SK-N-SH treated with all-trans-retinoic acid at 6 μM for 48 hours (cell line): ENCODE measurements at regions not wholly inside any gene's neighbourhood (a gene's known extent, or its start where the extent isn't known, plus 50 kb on each side); places are given as distances from the start of the nearest gene placed in this dataset.
"Not testable (repeated sequence)": the region's sequence is repeated elsewhere in the genome, so short reads cannot be mapped to it uniquely, and the experiment has no call there.

ENCODE experiments used
- ATAC-seq: fragments of 200-7000 bp; cut with Tn5 transposase; 3 replicates; pipeline ENCODE4 v1.9.1; 2020; ENCODE audit warnings: mild to moderate bottlenecking, moderate library complexity
- ARNTL ChIP-seq: fragments of 450-650 bp; formaldehyde crosslinking; IDR thresholded peaks from 2 replicates; pipeline ENCODE4 v1.5.0; 2020; ENCODE audit warnings: low read depth, mild to moderate bottlenecking, moderate library complexity, borderline replicate concordance
- BACH2 ChIP-seq: fragments of 250-450 bp; sonication (Bioruptor Pico); IDR thresholded peaks from 2 replicates; pipeline ENCODE4 v1.9.0; 2021; ENCODE audit warnings: mild to moderate bottlenecking, borderline replicate concordance
- CREB5 ChIP-seq: fragments of 250-450 bp; sonication (Bioruptor Pico); IDR thresholded peaks from 2 replicates; pipeline ENCODE4 v1.5.1; 2020; ENCODE audit warnings: low read depth, mild to moderate bottlenecking, moderate library complexity
- CSDC2 ChIP-seq: fragments of 250-450 bp; sonication (Bioruptor Pico); IDR thresholded peaks from 2 replicates; pipeline ENCODE4 v1.5.0; 2020; ENCODE audit warnings: mild to moderate bottlenecking, moderate library complexity
- CSRNP3 ChIP-seq: fragments of 250-450 bp; sonication (Bioruptor Pico); IDR thresholded peaks from 2 replicates; pipeline ENCODE4 v1.5.1; 2021; ENCODE audit warnings: mild to moderate bottlenecking, moderate library complexity
- GLIS3 ChIP-seq: fragments of 250-450 bp; sonication (Bioruptor Pico); IDR thresholded peaks from 2 replicates; pipeline ENCODE4 v1.5.0; 2020; ENCODE audit warnings: mild to moderate bottlenecking, moderate library complexity
- ISL1 ChIP-seq: fragments of 250-450 bp; sonication (Bioruptor Pico); IDR thresholded peaks from 2 replicates; pipeline ENCODE4 v2.1.2; 2022; ENCODE audit warnings: mild to moderate bottlenecking, moderate library complexity
- OSR1 ChIP-seq: fragments of 250-450 bp; sonication (Bioruptor Pico); IDR thresholded peaks from 2 replicates; pipeline ENCODE4 v1.8.0; 2022; ENCODE audit warnings: moderate library complexity, mild to moderate bottlenecking, inconsistent platforms
- PATZ1 ChIP-seq: fragments of 250-450 bp; sonication (Bioruptor Pico); IDR thresholded peaks from 2 replicates; pipeline ENCODE4 v1.8.0; 2020; ENCODE audit warnings: mild to moderate bottlenecking, moderate library complexity, borderline replicate concordance
- POU6F1 ChIP-seq: fragments of 250-450 bp; sonication (Bioruptor Pico); IDR thresholded peaks from 2 replicates; pipeline ENCODE4 v1.8.0; 2021; ENCODE audit warnings: low read depth, mild to moderate bottlenecking, moderate library complexity, borderline replicate concordance
- PPARA ChIP-seq: fragments of 250-450 bp; sonication (Bioruptor Pico); IDR thresholded peaks from 2 replicates; pipeline ENCODE4 v1.5.0; 2020; ENCODE audit warnings: mild to moderate bottlenecking, borderline replicate concordance
- RARB ChIP-seq: fragments of 250-450 bp; sonication (Bioruptor Pico); IDR thresholded peaks from 2 replicates; pipeline ENCODE4 v1.8.0; 2021; ENCODE audit warnings: mild to moderate bottlenecking, moderate library complexity
- SNAI2 ChIP-seq: fragments of 250-450 bp; sonication (Bioruptor Pico); IDR thresholded peaks from 2 replicates; pipeline ENCODE4 v1.5.0; 2020; ENCODE audit warnings: mild to moderate bottlenecking, moderate library complexity
- TCF4 ChIP-seq: fragments of 250-450 bp; sonication (Bioruptor Pico); IDR thresholded peaks from 2 replicates; pipeline ENCODE4 v1.8.0; 2021; ENCODE audit warnings: mild to moderate bottlenecking, moderate library complexity, borderline replicate concordance
- TOX ChIP-seq: fragments of 250-450 bp; sonication (Bioruptor Pico); IDR thresholded peaks from 2 replicates; pipeline ENCODE4 v1.8.0; 2021; ENCODE audit warnings: mild to moderate bottlenecking, moderate library complexity, borderline replicate concordance
- TSHZ2 ChIP-seq: fragments of 250-450 bp; sonication (Bioruptor Pico); IDR thresholded peaks from 2 replicates; pipeline ENCODE4 v1.5.0; 2020; ENCODE audit warnings: mild to moderate bottlenecking, moderate library complexity
- ZC3H10 ChIP-seq: fragments of 250-450 bp; sonication (Bioruptor Pico); IDR thresholded peaks from 2 replicates; pipeline ENCODE4 v1.5.1; 2021; ENCODE audit warnings: mild to moderate bottlenecking, moderate library complexity
- ZFP3 ChIP-seq: fragments of 250-450 bp; sonication (Bioruptor Pico); IDR thresholded peaks from 2 replicates; pipeline ENCODE4 v1.5.0; 2020; ENCODE audit warnings: mild to moderate bottlenecking, moderate library complexity
- ZFP30 ChIP-seq: fragments of 450-650 bp; formaldehyde crosslinking; IDR thresholded peaks from 2 replicates; pipeline ENCODE4 v1.5.0; 2022; ENCODE audit warnings: mild to moderate bottlenecking, moderate library complexity
- ZNF565 ChIP-seq: fragments of 450-650 bp; formaldehyde crosslinking; conservative IDR thresholded peaks from 2 replicates; pipeline ENCODE4 v1.5.0; 2020; ENCODE audit warnings: low read depth, mild to moderate bottlenecking, moderate library complexity
- ZNF70 ChIP-seq: fragments of 450-650 bp; formaldehyde crosslinking; IDR thresholded peaks from 2 replicates; pipeline ENCODE4 v1.5.0; 2020; ENCODE audit warnings: mild to moderate bottlenecking, moderate library complexity
- ZNF8 ChIP-seq: fragments of 450-650 bp; formaldehyde crosslinking; IDR thresholded peaks from 2 replicates; pipeline ENCODE4 v1.5.0; 2020; ENCODE audit warnings: mild to moderate bottlenecking, moderate library complexity

- no peak for ATAC-seq
- TF ChIP-seq TCF4 (CRISPR knock-in tag) (no peak), BACH2 (CRISPR knock-in tag) (no peak), SNAI2 (CRISPR knock-in tag) (no peak), GLIS3 (CRISPR knock-in tag) (no peak), RARB (no peak), ARNTL (CRISPR knock-in tag) (no peak), OSR1 (no peak), TOX (CRISPR knock-in tag) (no peak), PPARA (CRISPR knock-in tag) (no peak), CSRNP3 (CRISPR knock-in tag) (no peak), ISL1 (no peak), ZNF565 (CRISPR knock-in tag) (no peak)
Measured at GRCh38 chr17:69678206-69678605, 263.7 kb downstream of the MAP2K6 start.

- TF ChIP-seq BACH2 (CRISPR knock-in tag) = no peak
- TF ChIP-seq ZNF565 (CRISPR knock-in tag) = no peak
- no peak for TF ChIP-seq CSRNP3 (CRISPR knock-in tag)
- no peak for TF ChIP-seq RARB
- ATAC-seq = no peak
Measured at GRCh38 chr17:69679829-69680228, 265.3 kb downstream of the MAP2K6 start.

GRCh38 chr17:69684251-69684650, 269.8 kb downstream of the MAP2K6 start:
- no peak for TF ChIP-seq SNAI2 (CRISPR knock-in tag)
- no peak for TF ChIP-seq CSDC2
- TF ChIP-seq OSR1 = no peak
- TF ChIP-seq TSHZ2 = no peak
- ATAC-seq = no peak

GRCh38 chr17:69685150-69685549, 270.7 kb downstream of the MAP2K6 start:
- not testable (repeated sequence) for ATAC-seq

GRCh38 chr17:69690531-69690930, 276.0 kb downstream of the MAP2K6 start:
- ATAC-seq = no peak
- TF ChIP-seq ZFP30 (CRISPR knock-in tag) (no peak), BACH2 (CRISPR knock-in tag) (no peak), CSDC2 (no peak), ISL1 (no peak), TCF4 (CRISPR knock-in tag) (no peak), GLIS3 (CRISPR knock-in tag) (no peak), OSR1 (no peak), CSRNP3 (CRISPR knock-in tag) (no peak), ZC3H10 (no peak), ZNF8 (no peak), TOX (CRISPR knock-in tag) (no peak), ZFP3 (no peak), PATZ1 (CRISPR knock-in tag) (no peak), RARB (no peak), ZNF70 (no peak), CREB5 (CRISPR knock-in tag) (no peak), ARNTL (CRISPR knock-in tag) (no peak), PPARA (CRISPR knock-in tag) (no peak), ZNF565 (CRISPR knock-in tag) (no peak), POU6F1 (CRISPR knock-in tag) (no peak)
